Thyroid gland (tissue), 4 donors: ENCODE measurements at regions not wholly inside any gene's neighbourhood (a gene's known extent, or its start where the extent isn't known, plus 50 kb on each side); places are given as distances from the start of the nearest gene placed in this dataset.

Experiments
- POLR2A ChIP-seq, 2 donors: fragments of 450-650 bp; IDR thresholded peaks; one replicate each; pipeline ENCODE4 v1.6.1; 2017; ENCODE audit warnings: antibody characterized with exemption in 2 of 2, mild to moderate bottlenecking in 2 of 2, moderate library complexity in 1 of 2
- TF ChIP-seq, protein P1 (sequence below), 6 experiments: fragments of 200-600 bp in 3 of 6; fragments of 450-650 bp in 3 of 6; sonication (generic) in 3 of 6; IDR thresholded peaks; one replicate each; pipeline ENCODE4 v1.5.1; 2016 to 2019; ENCODE audit warnings: antibody characterized with exemption in 6 of 6, mild to moderate bottlenecking in 2 of 6, inconsistent platforms in 1 of 6, moderate library complexity in 1 of 6

DNA sequence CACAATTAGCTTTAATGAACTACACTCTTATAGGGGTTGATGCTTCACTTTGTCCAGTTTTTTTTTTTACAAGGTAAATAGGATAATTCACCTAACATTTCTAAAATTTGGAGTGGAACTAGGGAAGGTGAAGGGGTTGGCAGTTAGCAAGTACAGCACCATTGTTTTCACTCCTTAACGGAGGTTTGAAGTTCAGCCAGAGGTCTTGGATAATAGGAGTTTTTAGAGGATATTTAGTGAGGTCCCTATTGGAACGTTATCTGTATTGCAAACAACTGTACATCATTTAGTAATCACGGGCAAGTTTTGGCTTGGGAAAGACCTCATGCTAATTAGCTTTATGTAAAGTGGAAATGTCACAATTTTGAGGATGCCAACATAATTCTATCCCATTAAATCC is 52.3 kb upstream of the TBX18 start:
- TF ChIP-seq, protein P1, sequence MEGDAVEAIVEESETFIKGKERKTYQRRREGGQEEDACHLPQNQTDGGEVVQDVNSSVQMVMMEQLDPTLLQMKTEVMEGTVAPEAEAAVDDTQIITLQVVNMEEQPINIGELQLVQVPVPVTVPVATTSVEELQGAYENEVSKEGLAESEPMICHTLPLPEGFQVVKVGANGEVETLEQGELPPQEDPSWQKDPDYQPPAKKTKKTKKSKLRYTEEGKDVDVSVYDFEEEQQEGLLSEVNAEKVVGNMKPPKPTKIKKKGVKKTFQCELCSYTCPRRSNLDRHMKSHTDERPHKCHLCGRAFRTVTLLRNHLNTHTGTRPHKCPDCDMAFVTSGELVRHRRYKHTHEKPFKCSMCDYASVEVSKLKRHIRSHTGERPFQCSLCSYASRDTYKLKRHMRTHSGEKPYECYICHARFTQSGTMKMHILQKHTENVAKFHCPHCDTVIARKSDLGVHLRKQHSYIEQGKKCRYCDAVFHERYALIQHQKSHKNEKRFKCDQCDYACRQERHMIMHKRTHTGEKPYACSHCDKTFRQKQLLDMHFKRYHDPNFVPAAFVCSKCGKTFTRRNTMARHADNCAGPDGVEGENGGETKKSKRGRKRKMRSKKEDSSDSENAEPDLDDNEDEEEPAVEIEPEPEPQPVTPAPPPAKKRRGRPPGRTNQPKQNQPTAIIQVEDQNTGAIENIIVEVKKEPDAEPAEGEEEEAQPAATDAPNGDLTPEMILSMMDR (IDR thresholded peaks at IDR 0.05) = no peak
- no peak for TF ChIP-seq POLR2A (IDR thresholded peaks at IDR 0.05)
